Panc1 (cell line): ENCODE measurements at regions not wholly inside any gene's neighbourhood (a gene's known extent, or its start where the extent isn't known, plus 50 kb on each side); places are given as distances from the start of the nearest gene placed in this dataset.

ENCODE experiments used
- ATAC-seq: fragments of 200-7000 bp; cut with Tn5 transposase; 2 replicates; pipeline ENCODE4 v1.9.1; 2020; ENCODE audit warnings: mild to moderate bottlenecking, moderate library complexity
- BruUV-seq: library from RNA; stranded (reverse); fragments of 400-500 nt; replicated peaks from 2 replicates; lab custom pipeline; 2021; lab: Mats Ljungman, UMichigan
- CTCF ChIA-PET: fragments of 300-600 bp; sonication (Branson Sonifier 250); formaldehyde crosslinking; loops from one replicate; lab custom pipeline; 2022; ENCODE audit warnings: antibody characterized with exemption; lab: Charles Lee
- POLR2A ChIA-PET: fragments of 300-600 bp; sonication (Branson Sonifier 250); formaldehyde crosslinking; loops from one replicate; lab custom pipeline; 2022; ENCODE audit warnings: antibody characterized with exemption; lab: Charles Lee
- DNase-seq: peaks from one replicate; pipeline ENCODE4 v3.0.0-alpha.2; 2010; ENCODE audit warnings: low read depth, low spot score
- H3K27ac ChIP-seq: 2 replicates; pipeline ENCODE4 v1.5.1; 2011; ENCODE audit warnings: mild to moderate bottlenecking, low read length, inconsistent platforms
- H3K27me3 ChIP-seq: fragments of 200-500 bp; sonication (Bioruptor generic); 2 replicates; pipeline ENCODE4 v1.6.0; 2014; ENCODE audit warnings: low read length, inconsistent platforms; ENCODE audit not compliant: control insufficient read depth, insufficient read depth
- H3K36me3 ChIP-seq: fragments of 200-500 bp; sonication (Bioruptor generic); 2 replicates; pipeline ENCODE4 v1.5.1; 2014; ENCODE audit warnings: inconsistent platforms, mild to moderate bottlenecking, low read length, moderate library complexity; ENCODE audit not compliant: control insufficient read depth, insufficient read depth
- H3K4me1 ChIP-seq: 2 replicates; pipeline ENCODE4 v1.5.1; 2011; ENCODE audit warnings: inconsistent platforms, mild to moderate bottlenecking, low read length, moderate library complexity; ENCODE audit not compliant: control insufficient read depth, insufficient read depth
- H3K4me3 ChIP-seq, 2 experiments: 2 replicates each; pipeline ENCODE4 v1.5.1; 2011 to 2012; ENCODE audit warnings: low read depth in 2 of 2, low read length in 2 of 2, mild to moderate bottlenecking in 2 of 2, inconsistent platforms in 1 of 2, moderate library complexity in 1 of 2
- H3K9me3 ChIP-seq: fragments of 200-500 bp; sonication (Bioruptor generic); 2 replicates; pipeline ENCODE4 v1.5.1; 2014; ENCODE audit warnings: low read depth, mild to moderate bottlenecking, inconsistent platforms, low read length, moderate library complexity; ENCODE audit not compliant: control insufficient read depth, insufficient read depth
- POLR2AphosphoS5 ChIP-seq: IDR thresholded peaks from 2 replicates; pipeline ENCODE4 v1.6.1; 2012; ENCODE audit warnings: mild to moderate bottlenecking, low read depth, low read length, moderate library complexity
- SIN3A ChIP-seq: IDR thresholded peaks from 2 replicates; pipeline ENCODE4 v1.6.1; 2012; ENCODE audit warnings: low read depth, mild to moderate bottlenecking, low read length, moderate library complexity, borderline replicate concordance; ENCODE audit not compliant: insufficient read depth
- TCF7L2 ChIP-seq: IDR thresholded peaks from 2 replicates; pipeline ENCODE4 v1.6.1; 2011; ENCODE audit warnings: mild to moderate bottlenecking, low read depth, low read length, inconsistent platforms
- in situ Hi-C: cut with HindIII; loops from 2 replicates; pipeline ENCODE4 v1.10.0; 2016; ENCODE audit warnings: low sequenced_read_pairs, low pct_unique_long_range_greater_than_20kb
- intact Hi-C: fragments of 100-400 bp; cut with micrococcal nuclease; formaldehyde crosslinking; loops from one replicate; pipeline ENCODE4 v1.10.0; 2022; ENCODE audit not compliant: unreplicated experiment
- TF ChIP-seq, protein P1 (sequence below), 2 experiments: IDR thresholded peaks; 2 replicates each; pipeline ENCODE4 v1.6.1; 2011 to 2012; ENCODE audit warnings: low read depth in 2 of 2, control low read depth in 1 of 2, low read length in 1 of 2, mild to moderate bottlenecking in 1 of 2, moderate library complexity in 1 of 2; ENCODE audit not compliant: insufficient read depth in 1 of 2
- TF ChIP-seq, protein P2 (sequence below): fragments of 450-650 bp; IDR thresholded peaks from 2 replicates; pipeline ENCODE4 v1.5.1; 2017; ENCODE audit warnings: mild to moderate bottlenecking

DNA sequence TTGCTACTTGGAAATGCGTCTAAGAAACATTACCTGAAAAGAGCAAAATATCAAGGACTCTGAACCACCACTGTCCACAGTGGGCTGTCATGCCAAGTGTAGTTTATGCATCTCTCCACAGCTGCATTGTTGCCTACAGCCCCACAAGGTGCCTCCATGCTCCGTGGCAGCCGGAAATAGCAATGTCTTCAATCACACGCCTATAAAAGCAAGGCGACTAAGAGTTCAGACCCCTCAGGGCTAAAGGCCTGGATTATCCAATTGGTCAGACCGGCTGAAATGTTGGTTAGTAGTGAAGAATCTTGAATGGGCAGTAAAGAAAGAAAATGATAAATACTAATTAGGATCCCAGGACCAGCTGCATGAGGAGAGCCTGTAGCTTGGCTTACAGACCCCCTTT lies 114.0 kb upstream of the SLC35G4 start:
- ChIA-PET POLR2A (no interaction called here), CTCF (no interaction called here)
- ATAC-seq (no peak), DNase-seq (no peak)
- H3K4me1 ChIP-seq, result no peaks in the 10 kb centered on the region
- no peak for TF ChIP-seq SIN3A
- TF ChIP-seq, protein P1, sequence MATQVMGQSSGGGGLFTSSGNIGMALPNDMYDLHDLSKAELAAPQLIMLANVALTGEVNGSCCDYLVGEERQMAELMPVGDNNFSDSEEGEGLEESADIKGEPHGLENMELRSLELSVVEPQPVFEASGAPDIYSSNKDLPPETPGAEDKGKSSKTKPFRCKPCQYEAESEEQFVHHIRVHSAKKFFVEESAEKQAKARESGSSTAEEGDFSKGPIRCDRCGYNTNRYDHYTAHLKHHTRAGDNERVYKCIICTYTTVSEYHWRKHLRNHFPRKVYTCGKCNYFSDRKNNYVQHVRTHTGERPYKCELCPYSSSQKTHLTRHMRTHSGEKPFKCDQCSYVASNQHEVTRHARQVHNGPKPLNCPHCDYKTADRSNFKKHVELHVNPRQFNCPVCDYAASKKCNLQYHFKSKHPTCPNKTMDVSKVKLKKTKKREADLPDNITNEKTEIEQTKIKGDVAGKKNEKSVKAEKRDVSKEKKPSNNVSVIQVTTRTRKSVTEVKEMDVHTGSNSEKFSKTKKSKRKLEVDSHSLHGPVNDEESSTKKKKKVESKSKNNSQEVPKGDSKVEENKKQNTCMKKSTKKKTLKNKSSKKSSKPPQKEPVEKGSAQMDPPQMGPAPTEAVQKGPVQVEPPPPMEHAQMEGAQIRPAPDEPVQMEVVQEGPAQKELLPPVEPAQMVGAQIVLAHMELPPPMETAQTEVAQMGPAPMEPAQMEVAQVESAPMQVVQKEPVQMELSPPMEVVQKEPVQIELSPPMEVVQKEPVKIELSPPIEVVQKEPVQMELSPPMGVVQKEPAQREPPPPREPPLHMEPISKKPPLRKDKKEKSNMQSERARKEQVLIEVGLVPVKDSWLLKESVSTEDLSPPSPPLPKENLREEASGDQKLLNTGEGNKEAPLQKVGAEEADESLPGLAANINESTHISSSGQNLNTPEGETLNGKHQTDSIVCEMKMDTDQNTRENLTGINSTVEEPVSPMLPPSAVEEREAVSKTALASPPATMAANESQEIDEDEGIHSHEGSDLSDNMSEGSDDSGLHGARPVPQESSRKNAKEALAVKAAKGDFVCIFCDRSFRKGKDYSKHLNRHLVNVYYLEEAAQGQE (IDR thresholded peaks at IDR 0.05; ENCODE audit: insufficient read depth in 1 of 2, low read depth in 2 of 2, low read length in 1 of 2), result no peak
- no peak for TF ChIP-seq TCF7L2
- TF ChIP-seq, protein P2, sequence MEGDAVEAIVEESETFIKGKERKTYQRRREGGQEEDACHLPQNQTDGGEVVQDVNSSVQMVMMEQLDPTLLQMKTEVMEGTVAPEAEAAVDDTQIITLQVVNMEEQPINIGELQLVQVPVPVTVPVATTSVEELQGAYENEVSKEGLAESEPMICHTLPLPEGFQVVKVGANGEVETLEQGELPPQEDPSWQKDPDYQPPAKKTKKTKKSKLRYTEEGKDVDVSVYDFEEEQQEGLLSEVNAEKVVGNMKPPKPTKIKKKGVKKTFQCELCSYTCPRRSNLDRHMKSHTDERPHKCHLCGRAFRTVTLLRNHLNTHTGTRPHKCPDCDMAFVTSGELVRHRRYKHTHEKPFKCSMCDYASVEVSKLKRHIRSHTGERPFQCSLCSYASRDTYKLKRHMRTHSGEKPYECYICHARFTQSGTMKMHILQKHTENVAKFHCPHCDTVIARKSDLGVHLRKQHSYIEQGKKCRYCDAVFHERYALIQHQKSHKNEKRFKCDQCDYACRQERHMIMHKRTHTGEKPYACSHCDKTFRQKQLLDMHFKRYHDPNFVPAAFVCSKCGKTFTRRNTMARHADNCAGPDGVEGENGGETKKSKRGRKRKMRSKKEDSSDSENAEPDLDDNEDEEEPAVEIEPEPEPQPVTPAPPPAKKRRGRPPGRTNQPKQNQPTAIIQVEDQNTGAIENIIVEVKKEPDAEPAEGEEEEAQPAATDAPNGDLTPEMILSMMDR, result no peak
- TF ChIP-seq POLR2AphosphoS5, result no peak
- no peaks in the 10 kb centered on the region for H3K36me3 ChIP-seq
- no peak overlapping the region for H3K4me3 ChIP-seq
- no peak overlapping the region for H3K27ac ChIP-seq
- in situ Hi-C loops, result no loop called here
- intact Hi-C loops, result no loop called here
- no peaks in the 10 kb centered on the region for H3K27me3 ChIP-seq
- no peaks in the 10 kb centered on the region for H3K9me3 ChIP-seq
- BruUV-seq, result no TSS peak

DNA sequence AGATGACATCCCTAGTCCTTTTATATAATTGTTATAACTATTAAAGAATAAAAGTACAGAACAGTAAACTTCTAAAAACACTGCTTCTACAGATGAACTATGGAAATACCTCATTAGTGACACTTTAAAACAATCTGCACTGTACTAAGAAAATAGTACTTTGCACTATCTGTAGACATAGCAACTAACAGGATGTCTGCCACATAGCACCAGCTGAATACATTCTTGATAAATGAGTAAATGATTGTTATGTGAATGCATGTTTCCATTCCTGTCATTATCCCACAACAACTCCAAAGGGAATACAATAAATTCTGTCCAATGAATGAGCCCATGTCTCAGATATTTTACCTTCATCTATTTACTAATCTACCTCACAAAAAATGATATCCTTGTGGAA lies 115.3 kb upstream of the SLC35G4 start:
- H3K36me3 ChIP-seq, result no peaks in the 10 kb centered on the region
- DNase-seq (no peak), ATAC-seq (no peak)
- in situ Hi-C loops (no loop called here), intact Hi-C loops (no loop called here)
- H3K27ac ChIP-seq, result no peak overlapping the region
- CTCF ChIA-PET, result no interaction called here
- TF ChIP-seq, protein P1 (IDR thresholded peaks at IDR 0.05; ENCODE audit: insufficient read depth in 1 of 2, low read depth in 2 of 2, low read length in 1 of 2), result no peak
- TF ChIP-seq, protein P2, result no peak
- TF ChIP-seq SIN3A (no peak), TCF7L2 (no peak), POLR2AphosphoS5 (no peak)
- no peak overlapping the region for H3K4me3 ChIP-seq
- no TSS peak for BruUV-seq
- POLR2A ChIA-PET, result no interaction called here
- no peaks in the 10 kb centered on the region for H3K27me3 ChIP-seq
- no peaks in the 10 kb centered on the region for H3K4me1 ChIP-seq
- H3K9me3 ChIP-seq, result no peaks in the 10 kb centered on the region
